Stimulated activated naive B cell treated with anti-CD40 and anti-IgM and Interleukin-4, amounts not matched to agents 10 μg/mL and 1 μg/mL and 100 μg/mL, for 72 hours (primary cell): ENCODE measurements at regions not wholly inside any gene's neighbourhood (a gene's known extent, or its start where the extent isn't known, plus 50 kb on each side); places are given as distances from the start of the nearest gene placed in this dataset.

Experiments
- ATAC-seq, 2 donors: fragments of 150-1000 bp; cut with Tn5 transposase; replicated peaks; 2 replicates each; pipeline ENCODE4 v1.10.0; 2021; ENCODE audit warnings: moderate library complexity in 1 of 2
- DNase-seq: peaks from one replicate; pipeline ENCODE4 v3.0.0; 2021
- H3K27ac Mint-ChIP-seq: one replicate; pipeline ENCODE4 v1.8.0; 2022; ENCODE audit warnings: mild to moderate bottlenecking, mixed read lengths
- H3K27me3 Mint-ChIP-seq, 2 donors: one replicate each; pipeline ENCODE4 v1.8.0; 2022; ENCODE audit warnings: mixed read lengths in 2 of 2
- H3K36me3 Mint-ChIP-seq, 2 donors: one replicate each; pipeline ENCODE4 v1.8.0; 2022; ENCODE audit warnings: mixed read lengths in 2 of 2, mild to moderate bottlenecking in 1 of 2
- H3K4me1 Mint-ChIP-seq, 2 donors: one replicate each; pipeline ENCODE4 v1.8.0; 2022; ENCODE audit warnings: mixed read lengths in 2 of 2, mild to moderate bottlenecking in 1 of 2
- H3K4me3 Mint-ChIP-seq, 2 donors: one replicate each; pipeline ENCODE4 v1.8.0; 2022; ENCODE audit warnings: mild to moderate bottlenecking in 2 of 2, mixed read lengths in 2 of 2, moderate library complexity in 1 of 2
- H3K9me3 Mint-ChIP-seq, 2 donors: one replicate each; pipeline ENCODE4 v1.8.0; 2022; ENCODE audit warnings: mixed read lengths in 2 of 2, mild to moderate bottlenecking in 1 of 2

- H3K4me1 Mint-ChIP-seq: peaks cover 12 to 26% of the 10 kb centered on the region in 2 donors
- H3K36me3 Mint-ChIP-seq: no peaks in the 10 kb centered on the region
- no peak for DNase-seq
- H3K27ac Mint-ChIP-seq: peak overlapping the region; percentile 60
- H3K27me3 Mint-ChIP-seq: no peaks in the 10 kb centered on the region
- no peaks in the 10 kb centered on the region for H3K9me3 Mint-ChIP-seq
- peak overlapping the region; percentile 36 to 59 for H3K4me3 Mint-ChIP-seq
- ATAC-seq: peak; percentile 80 to 85
Measured at GRCh38 chr10:89861584-89862301, 160.4 kb downstream of the KIF20B start.

DNA sequence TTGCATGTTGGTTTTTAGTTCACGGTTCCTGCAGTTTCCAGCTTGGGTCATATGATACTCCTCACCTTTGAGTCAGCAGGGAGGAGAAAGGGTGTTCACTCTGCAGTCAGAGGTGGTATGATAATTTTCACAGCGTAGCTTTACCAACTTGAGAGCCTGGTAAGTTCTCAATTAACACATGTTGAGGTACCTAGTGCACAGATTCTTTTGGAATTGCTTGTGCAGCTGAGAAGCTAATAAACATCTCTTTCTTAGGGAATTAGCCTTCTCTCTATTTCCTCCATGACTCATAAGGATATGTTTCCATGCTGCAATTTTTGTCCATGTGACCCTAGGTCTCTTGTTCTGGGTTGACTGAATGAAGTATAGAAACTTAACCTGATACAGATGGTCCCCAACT is 166.6 kb downstream of the KIF20B start:
- Mint-ChIP-seq H3K4me1 (peaks cover 0 to 6% of the 10 kb centered on the region in 2 donors), H3K27ac (no peak overlapping the region), H3K36me3 (no peaks in the 10 kb centered on the region), H3K27me3 (no peaks in the 10 kb centered on the region), H3K9me3 (no peaks in the 10 kb centered on the region), H3K4me3 (no peak overlapping the region)
- no peak for ATAC-seq
- DNase-seq: no peak

GRCh38 chr10:89869180-89869579 is 167.8 kb downstream of the KIF20B start:
- Mint-ChIP-seq H3K4me1 (peaks cover 9 to 17% of the 10 kb centered on the region in 2 donors), H3K36me3 (peaks cover 4 to 5% of the 10 kb centered on the region in 2 donors), H3K27me3 (no peaks in the 10 kb centered on the region), H3K4me3 (no peak overlapping the region), H3K9me3 (peaks cover 4% of the 10 kb centered on the region in 2 donors), H3K27ac (no peak overlapping the region)
- no peak for ATAC-seq
- no peak for DNase-seq

DNA sequence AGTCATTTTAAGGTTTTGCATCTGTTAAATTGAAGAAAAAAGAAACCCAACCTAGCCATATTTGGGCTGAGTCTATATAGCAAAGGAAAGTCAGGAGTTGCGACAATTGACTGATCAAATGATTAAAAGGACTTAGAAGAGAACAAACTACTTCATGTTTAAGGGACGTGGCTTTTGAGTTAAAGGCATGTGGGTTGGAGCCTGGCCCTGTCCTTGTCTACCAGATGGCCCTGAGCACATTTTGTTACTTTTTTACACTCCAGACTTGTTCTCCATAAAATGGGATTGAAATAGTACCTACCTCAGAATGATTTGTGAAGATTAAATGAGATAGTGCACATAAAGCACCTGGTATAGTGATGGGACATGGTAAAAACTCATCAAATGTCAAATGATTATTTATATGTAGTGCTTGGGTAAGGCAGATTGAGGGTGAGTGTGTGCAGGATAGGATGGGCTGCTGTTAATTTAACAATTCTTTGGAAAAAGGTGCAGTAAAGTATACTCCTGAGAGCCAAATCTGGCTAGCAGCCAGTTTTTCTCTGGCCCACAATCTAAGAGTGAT is 168.3 kb downstream of the KIF20B start:
- H3K27me3 Mint-ChIP-seq: no peaks in the 10 kb centered on the region
- DNase-seq: no peak
- no peak for ATAC-seq
- H3K9me3 Mint-ChIP-seq: peaks cover 4 to 5% of the 10 kb centered on the region in 2 donors
- H3K4me3 Mint-ChIP-seq: no peak overlapping the region
- H3K36me3 Mint-ChIP-seq: peaks cover 4 to 5% of the 10 kb centered on the region in 2 donors
- H3K27ac Mint-ChIP-seq: no peak overlapping the region
- peaks cover 11 to 17% of the 10 kb centered on the region in 2 donors for H3K4me1 Mint-ChIP-seq

DNA sequence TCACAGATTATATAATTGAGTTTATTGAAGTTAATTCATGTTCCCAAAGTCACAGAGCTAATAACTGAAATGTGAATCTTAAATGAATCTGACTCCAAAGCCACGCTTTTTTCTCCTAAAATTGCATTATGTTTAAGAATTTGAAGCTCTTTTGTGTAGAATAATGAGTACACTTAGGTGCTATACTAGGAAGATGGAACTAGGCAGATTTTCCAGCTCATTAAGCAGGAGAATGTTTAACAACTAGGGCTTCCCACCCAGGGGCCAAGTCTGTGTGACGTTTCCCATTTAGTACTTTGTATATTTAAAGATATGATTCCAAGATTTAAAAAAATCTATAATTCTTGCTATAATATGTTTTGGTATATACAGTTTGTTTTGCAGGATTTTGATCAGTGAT is 169.5 kb downstream of the KIF20B start:
- peaks cover 10 to 12% of the 10 kb centered on the region in 2 donors for H3K9me3 Mint-ChIP-seq
- H3K27me3 Mint-ChIP-seq: no peaks in the 10 kb centered on the region

DNA sequence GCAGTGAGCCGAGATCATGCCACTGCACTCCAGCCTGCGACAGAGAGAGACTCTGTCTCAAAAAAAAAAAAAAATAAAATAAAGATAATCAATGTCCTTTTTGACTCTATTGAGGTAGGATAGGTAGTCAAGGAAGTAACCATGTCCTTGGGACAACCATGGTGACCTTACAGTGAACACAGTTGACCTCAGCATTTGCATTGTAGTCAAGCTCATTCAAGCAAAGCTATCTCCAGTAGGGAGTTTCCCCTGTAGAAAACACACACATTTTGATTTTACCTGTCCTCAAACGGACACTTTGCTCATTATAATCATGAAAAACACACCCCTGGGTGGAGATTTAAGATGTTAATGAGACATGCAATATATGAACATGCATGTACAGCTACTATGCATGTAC is 171.7 kb downstream of the KIF20B start:
- peak; percentile 85 to 89 for ATAC-seq
- peak overlapping the region; percentile 20 for H3K27ac Mint-ChIP-seq
- no peak for DNase-seq
- peaks cover 10 to 15% of the 10 kb centered on the region in 2 donors for H3K9me3 Mint-ChIP-seq
- peaks cover 11 to 19% of the 10 kb centered on the region in 2 donors for H3K4me1 Mint-ChIP-seq
- peaks cover 6 to 11% of the 10 kb centered on the region in 2 donors for H3K36me3 Mint-ChIP-seq
- no peaks in the 10 kb centered on the region for H3K27me3 Mint-ChIP-seq
- H3K4me3 Mint-ChIP-seq: no peak overlapping the region

More for the DNA sequence above, 169.5 kb downstream of the KIF20B start:
- Mint-ChIP-seq H3K4me1 (peaks cover 11 to 16% of the 10 kb centered on the region in 2 donors), H3K27ac (no peak overlapping the region), H3K4me3 (no peak overlapping the region), H3K36me3 (peaks cover 6 to 11% of the 10 kb centered on the region in 2 donors)
- DNase-seq (no peak), ATAC-seq (no peak)

DNA sequence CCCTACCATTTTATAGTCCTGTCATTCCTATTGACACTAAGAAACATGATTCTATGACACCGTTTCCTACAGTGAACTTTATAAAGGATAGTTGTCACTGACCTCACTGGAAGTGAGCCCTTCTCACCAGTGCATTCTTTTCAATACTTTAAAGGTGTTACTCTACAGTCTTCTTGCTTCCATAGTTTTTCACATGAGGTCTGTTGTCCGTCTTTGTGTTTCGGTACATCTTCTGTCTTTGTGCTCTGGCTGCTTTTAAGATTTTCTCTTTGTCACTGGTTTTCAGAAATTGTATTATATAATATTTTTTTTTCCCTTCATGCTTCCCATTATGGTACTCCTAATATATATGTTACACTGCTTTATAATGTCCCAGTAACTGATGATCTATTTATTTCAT is 174.2 kb downstream of the KIF20B start:
- Mint-ChIP-seq H3K27me3 (no peaks in the 10 kb centered on the region), H3K4me1 (peaks cover 11 to 22% of the 10 kb centered on the region in 2 donors), H3K27ac (no peak overlapping the region), H3K36me3 (peaks cover 6 to 11% of the 10 kb centered on the region in 2 donors), H3K4me3 (no peak overlapping the region), H3K9me3 (peaks cover 16 to 21% of the 10 kb centered on the region in 2 donors)
- no peak for DNase-seq
- no peak for ATAC-seq

- H3K27ac Mint-ChIP-seq: no peak overlapping the region
- no peak for DNase-seq
Measured at GRCh38 chr10:89879121-89879520, 177.7 kb downstream of the KIF20B start.

DNA sequence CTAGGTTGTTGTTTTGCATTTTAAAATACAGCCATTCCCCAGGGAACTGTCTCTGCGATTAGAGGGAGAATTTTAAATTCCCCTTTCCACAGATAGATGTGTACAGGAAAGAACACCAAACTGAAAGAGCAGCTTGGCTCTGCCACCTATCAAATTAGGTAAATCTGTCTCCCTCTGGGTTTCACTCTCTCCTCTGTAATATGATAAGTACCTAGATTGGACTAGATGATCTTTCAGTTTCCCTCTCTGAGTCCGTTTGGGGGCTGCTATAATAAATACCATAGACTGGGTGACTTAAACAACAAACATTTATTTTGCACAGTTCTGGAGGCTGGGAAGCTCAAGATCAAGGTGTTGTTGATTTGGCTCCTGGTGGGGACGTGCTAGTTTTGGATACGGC is 186.0 kb downstream of the KIF20B start:
- no peaks in the 10 kb centered on the region for H3K27me3 Mint-ChIP-seq
- H3K4me1 Mint-ChIP-seq: peaks cover 40 to 53% of the 10 kb centered on the region in 2 donors
- H3K36me3 Mint-ChIP-seq: peaks cover 5% of the 10 kb centered on the region in 2 donors
- peak; percentile 52 for ATAC-seq
- H3K9me3 Mint-ChIP-seq: peaks cover 5 to 10% of the 10 kb centered on the region in 2 donors
- peak overlapping the region; percentile 96 for H3K27ac Mint-ChIP-seq
- no peak for DNase-seq
- H3K4me3 Mint-ChIP-seq: peak overlapping the region; percentile 74

More at GRCh38 chr10:89879121-89879520, 177.7 kb downstream of the KIF20B start:
- Mint-ChIP-seq H3K9me3 (peaks cover 32 to 37% of the 10 kb centered on the region in 2 donors), H3K27me3 (no peaks in the 10 kb centered on the region), H3K4me3 (no peak overlapping the region), H3K4me1 (peaks cover 2 to 11% of the 10 kb centered on the region in 2 donors), H3K36me3 (peaks cover 13 to 17% of the 10 kb centered on the region in 2 donors)
- ATAC-seq: no peak

DNA sequence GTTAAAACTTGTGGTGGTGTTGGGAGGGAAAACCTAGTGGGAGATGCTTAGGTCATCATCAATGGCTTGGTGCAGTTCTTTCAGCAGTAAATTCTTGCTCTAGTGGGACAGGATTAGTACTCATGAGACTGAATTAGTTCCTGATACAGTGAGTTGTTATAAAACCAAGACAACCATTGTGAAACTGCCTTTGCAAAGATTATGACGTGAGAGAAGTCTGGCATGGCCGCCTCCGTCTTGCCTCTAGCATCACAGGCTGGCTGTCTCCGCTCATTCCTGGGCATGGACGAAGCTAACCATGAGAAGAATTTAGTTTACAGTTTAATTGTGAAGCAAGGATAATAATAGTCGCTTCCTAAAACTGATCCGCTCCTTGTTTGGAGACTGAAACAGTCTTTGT is 186.4 kb downstream of the KIF20B start:
- H3K27ac Mint-ChIP-seq: peak overlapping the region; percentile 96
- ATAC-seq (peak; percentile 82 to 83), DNase-seq (peak; percentile 58)
- H3K4me3 Mint-ChIP-seq: peak overlapping the region; percentile 74
- peaks cover 40 to 56% of the 10 kb centered on the region in 2 donors for H3K4me1 Mint-ChIP-seq
- peaks cover under 1 to 7% of the 10 kb centered on the region in 2 donors for H3K9me3 Mint-ChIP-seq
- peaks cover under 1% of the 10 kb centered on the region in 2 donors for H3K36me3 Mint-ChIP-seq
- H3K27me3 Mint-ChIP-seq: no peaks in the 10 kb centered on the region

GRCh38 chr10:89888321-89889070 is 187.1 kb downstream of the KIF20B start:
- Mint-ChIP-seq H3K4me3 (peak overlapping the region; percentile 74), H3K27me3 (no peaks in the 10 kb centered on the region), H3K27ac (peak overlapping the region; percentile 96), H3K9me3 (peaks cover 0 to 4% of the 10 kb centered on the region in 2 donors), H3K36me3 (no peaks in the 10 kb centered on the region), H3K4me1 (peaks cover 40 to 63% of the 10 kb centered on the region in 2 donors)
- peak; percentile 40 for DNase-seq
- peak; percentile 79 to 85 for ATAC-seq

DNA sequence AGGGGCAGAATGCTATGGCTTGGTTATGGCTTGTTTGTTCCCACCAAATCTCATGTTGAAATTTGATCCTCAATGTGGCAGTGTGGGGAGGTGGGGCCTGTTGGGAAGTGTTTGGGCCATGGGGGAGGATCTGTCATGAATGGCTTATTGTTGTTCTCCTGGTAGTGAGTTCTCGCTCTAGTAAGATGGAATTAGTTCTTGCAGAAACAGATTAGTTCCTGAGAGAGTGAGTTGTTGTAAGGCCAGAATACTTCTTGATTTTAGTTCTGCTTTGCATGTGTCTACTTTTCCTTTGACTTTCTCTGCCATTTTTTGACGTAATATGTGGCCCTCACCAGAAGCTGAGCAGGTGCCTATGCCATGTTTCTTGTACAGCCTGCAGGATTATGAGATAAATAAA is 188.2 kb downstream of the KIF20B start:
- H3K36me3 Mint-ChIP-seq: no peaks in the 10 kb centered on the region
- H3K9me3 Mint-ChIP-seq: peaks cover 0 to 4% of the 10 kb centered on the region in 2 donors
- ATAC-seq (peak; percentile 11 to 26), DNase-seq (no peak)
- H3K4me3 Mint-ChIP-seq: peak overlapping the region; percentile 59 to 64
- peaks cover 40 to 70% of the 10 kb centered on the region in 2 donors for H3K4me1 Mint-ChIP-seq
- H3K27me3 Mint-ChIP-seq: no peaks in the 10 kb centered on the region
- H3K27ac Mint-ChIP-seq: peak overlapping the region; percentile 66

DNA sequence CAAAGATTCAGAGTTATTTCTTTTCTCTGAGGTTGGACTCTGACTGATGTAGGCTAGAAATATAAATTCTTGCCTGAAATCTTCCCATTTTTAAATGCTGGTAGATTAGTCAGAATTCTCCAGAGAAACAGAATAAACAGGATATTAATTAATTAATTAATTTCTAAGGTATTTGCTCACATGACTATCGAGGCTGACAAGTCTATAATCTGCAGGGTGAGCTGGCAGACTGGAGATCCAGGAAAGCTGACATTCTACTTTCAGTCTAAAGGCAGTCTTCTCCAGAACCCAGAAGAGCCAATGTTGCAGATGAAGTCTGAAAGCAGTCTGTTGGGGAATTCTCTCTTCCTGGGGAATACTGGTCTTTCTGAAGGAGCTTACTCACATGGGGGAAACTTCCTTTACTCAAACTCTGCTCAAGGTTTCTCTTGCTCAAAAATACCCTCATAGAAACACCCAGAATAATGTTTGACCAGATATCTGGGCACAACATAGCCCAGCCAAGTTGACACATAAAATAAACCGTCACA is 189.7 kb downstream of the KIF20B start:
- H3K9me3 Mint-ChIP-seq: peaks cover 0 to 4% of the 10 kb centered on the region in 2 donors
- H3K27ac Mint-ChIP-seq: peak overlapping the region; percentile 66
- H3K27me3 Mint-ChIP-seq: no peaks in the 10 kb centered on the region
- no peaks in the 10 kb centered on the region for H3K36me3 Mint-ChIP-seq
- H3K4me3 Mint-ChIP-seq: peak overlapping the region in 1 of 2 donors; percentile 0
- H3K4me1 Mint-ChIP-seq: peaks cover 45 to 84% of the 10 kb centered on the region in 2 donors
- no peak for DNase-seq
- no peak for ATAC-seq

DNA sequence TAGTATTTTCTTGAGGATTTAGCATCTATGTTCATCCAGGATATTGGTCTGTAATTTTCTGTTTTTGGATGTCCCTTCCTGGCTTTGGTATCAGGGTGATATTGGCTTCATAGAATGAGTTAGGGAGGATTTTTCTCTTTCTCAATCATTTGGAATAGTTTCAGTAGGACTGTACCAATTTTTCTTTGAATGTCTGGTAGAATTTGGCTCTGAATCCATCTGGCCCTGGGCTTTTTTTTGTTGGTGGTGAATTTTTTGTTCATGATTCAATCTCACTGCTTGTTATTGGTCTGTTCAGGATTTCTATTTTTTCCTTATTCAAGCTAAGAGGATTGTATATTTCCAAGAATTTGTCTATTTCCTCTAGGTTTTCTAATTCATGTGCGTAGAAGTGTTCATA is 192.7 kb downstream of the KIF20B start:
- H3K4me3 Mint-ChIP-seq: no peak overlapping the region
- no peaks in the 10 kb centered on the region for H3K36me3 Mint-ChIP-seq
- DNase-seq (no peak), ATAC-seq (no peak)
- H3K27me3 Mint-ChIP-seq: no peaks in the 10 kb centered on the region
- H3K4me1 Mint-ChIP-seq: peaks cover 39 to 71% of the 10 kb centered on the region in 2 donors
- no peak overlapping the region for H3K27ac Mint-ChIP-seq
- H3K9me3 Mint-ChIP-seq: peaks cover 0 to 4% of the 10 kb centered on the region in 2 donors
